DOHH2 (cell line): ENCODE measurements at regions not wholly inside any gene's neighbourhood (a gene's known extent, or its start where the extent isn't known, plus 50 kb on each side); places are given as distances from the start of the nearest gene placed in this dataset.

Source experiments
- H3F3A ChIP-seq: fragments of 200-600 bp; sonication (generic), shearing (Covaris generic); 2 replicates; pipeline ENCODE4 v1.6.0; 2016; ENCODE audit warnings: antibody characterized with exemption, mild to moderate bottlenecking; ENCODE audit not compliant: control insufficient read depth, insufficient read depth
- H3K27ac ChIP-seq: fragments of 200-600 bp; sonication (generic); 2 replicates; pipeline ENCODE4 v1.5.1; 2014; ENCODE audit warnings: low read depth, mild to moderate bottlenecking, low read length, moderate library complexity
- H3K27me3 ChIP-seq: fragments of 200-600 bp; sonication (generic); 2 replicates; pipeline ENCODE4 v1.6.1; 2014; ENCODE audit warnings: mild to moderate bottlenecking, low read length, mixed read lengths; ENCODE audit not compliant: control insufficient read depth
- H3K36me3 ChIP-seq: fragments of 200-600 bp; sonication (generic); 2 replicates; pipeline ENCODE4 v1.6.1; 2014; ENCODE audit warnings: mild to moderate bottlenecking, low read length, moderate library complexity, mixed read lengths; ENCODE audit not compliant: control insufficient read depth
- H3K4me1 ChIP-seq: fragments of 200-600 bp; sonication (generic); 2 replicates; pipeline ENCODE4 v1.6.1; 2014; ENCODE audit warnings: mild to moderate bottlenecking, low read length, mixed read lengths; ENCODE audit not compliant: control insufficient read depth
- H3K4me2 ChIP-seq: fragments of 200-600 bp; sonication (generic); 2 replicates; pipeline ENCODE4 v1.6.0; 2014; ENCODE audit warnings: mild to moderate bottlenecking, low read length, moderate library complexity
- H3K4me3 ChIP-seq: fragments of 200-600 bp; sonication (generic); 2 replicates; pipeline ENCODE4 v1.5.1; 2014; ENCODE audit warnings: mild to moderate bottlenecking, low read length, mixed read lengths
- H3K79me2 ChIP-seq: fragments of 200-600 bp; sonication (generic); 2 replicates; pipeline ENCODE4 v1.6.1; 2014; ENCODE audit warnings: mild to moderate bottlenecking, low read length, mixed read lengths; ENCODE audit not compliant: control insufficient read depth
- H3K9me2 ChIP-seq: fragments of 200-600 bp; sonication (generic); replicated peaks from 2 replicates; pipeline ENCODE4 v1.6.1; 2014; ENCODE audit warnings: mild to moderate bottlenecking, low read length, mixed read lengths; ENCODE audit not compliant: control insufficient read depth
- H3K9me3 ChIP-seq: fragments of 200-600 bp; sonication (generic); 2 replicates; pipeline ENCODE4 v1.6.1; 2014; ENCODE audit warnings: antibody characterized with exemption, low read length, mixed read lengths; ENCODE audit not compliant: control insufficient read depth, insufficient read depth
- H4K20me1 ChIP-seq: fragments of 200-600 bp; sonication (generic); 2 replicates; pipeline ENCODE4 v1.6.0; 2014; ENCODE audit warnings: low read depth, mild to moderate bottlenecking, antibody characterized with exemption, low read length, moderate library complexity; ENCODE audit not compliant: control insufficient read depth, insufficient read depth
- EZH2phosphoT487 ChIP-seq: fragments of 200-600 bp; sonication (generic); IDR thresholded peaks from 2 replicates; pipeline ENCODE4 v1.6.1; 2017; ENCODE audit warnings: borderline replicate concordance, mild to moderate bottlenecking, antibody characterized with exemption, low read length, moderate library complexity, mixed read lengths
- TF ChIP-seq, protein P1 (sequence below): fragments of 200-600 bp; sonication (generic); IDR thresholded peaks from one replicate; pipeline ENCODE4 v1.5.1; 2014; ENCODE audit warnings: antibody characterized with exemption, mild to moderate bottlenecking, low read depth, low read length; ENCODE audit not compliant: poor library complexity, severe bottlenecking

DNA sequence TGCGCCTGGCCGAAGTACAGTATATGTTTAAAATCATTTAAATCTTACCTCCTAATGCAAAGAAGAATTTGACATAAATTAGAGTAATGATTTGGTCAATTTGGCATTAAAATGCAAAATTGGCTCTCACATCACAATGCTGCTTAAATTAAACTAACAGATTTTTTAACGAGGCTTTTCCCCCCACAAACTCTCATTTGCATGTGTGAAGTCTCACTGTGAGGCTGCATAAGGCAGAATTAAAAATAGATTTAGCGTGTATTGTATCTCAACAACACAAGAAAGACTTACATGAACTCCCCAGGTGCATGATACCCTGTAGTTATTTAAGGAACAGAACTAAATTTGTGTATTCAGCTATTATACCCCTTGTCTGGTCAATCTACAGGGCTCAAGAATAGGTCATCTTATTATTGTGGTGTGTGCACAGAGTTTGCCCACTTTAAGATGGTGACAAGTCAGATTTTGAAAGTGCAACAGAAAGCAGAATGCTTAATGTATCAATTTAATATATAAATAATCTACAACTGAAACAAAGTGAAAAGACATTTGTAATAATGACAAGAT lies 897.9 kb downstream of the EPHA3 start:
- Histone ChIP-seq H3K9me2 (no peaks in the 10 kb centered on the region), H3F3A (no peaks in the 10 kb centered on the region), H3K4me1 (no peaks in the 10 kb centered on the region), H4K20me1 (no peaks in the 10 kb centered on the region), H3K27ac (no peak overlapping the region), H3K27me3 (no peaks in the 10 kb centered on the region), H3K4me2 (no peak overlapping the region), H3K9me3 (no peaks in the 10 kb centered on the region), H3K36me3 (no peaks in the 10 kb centered on the region), H3K79me2 (no peaks in the 10 kb centered on the region), H3K4me3 (no peak overlapping the region)
- no peak for TF ChIP-seq EZH2phosphoT487

DNA sequence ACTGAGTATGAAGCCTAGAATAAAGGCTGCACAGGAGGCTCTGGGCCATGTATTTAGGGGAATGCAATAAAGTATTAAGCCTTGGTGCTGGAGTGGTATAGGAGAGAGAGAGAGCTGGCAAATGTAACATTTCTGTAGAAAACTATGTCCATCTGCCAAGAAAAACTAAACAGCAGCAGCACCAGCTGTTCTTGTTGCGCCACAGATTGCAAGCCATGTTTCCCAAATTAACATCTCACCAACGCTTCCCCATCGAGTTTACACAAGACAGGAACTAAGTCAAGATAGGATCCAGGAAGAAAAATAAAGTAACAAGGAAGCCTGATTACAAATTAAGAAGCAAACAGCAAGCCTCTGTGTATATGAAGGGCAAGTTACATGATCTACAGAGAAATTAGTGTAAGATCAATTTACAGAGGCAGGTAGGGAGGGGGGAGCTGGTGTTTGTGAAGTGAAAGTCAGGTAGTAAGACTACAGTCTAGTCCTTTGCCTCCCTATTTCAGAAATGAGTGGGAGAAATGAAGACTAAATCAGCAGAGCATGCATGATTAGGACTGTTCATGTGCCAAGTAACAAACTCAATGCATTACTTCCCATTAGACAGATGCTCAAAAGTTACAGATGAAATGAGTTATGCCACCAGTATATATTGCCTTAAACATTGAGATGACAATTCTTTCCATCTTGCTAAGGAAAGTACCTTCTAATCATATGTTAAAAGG lies 900.5 kb downstream of the EPHA3 start:
- TF ChIP-seq EZH2phosphoT487, result no peak
- no peaks in the 10 kb centered on the region for H3F3A ChIP-seq

DNA sequence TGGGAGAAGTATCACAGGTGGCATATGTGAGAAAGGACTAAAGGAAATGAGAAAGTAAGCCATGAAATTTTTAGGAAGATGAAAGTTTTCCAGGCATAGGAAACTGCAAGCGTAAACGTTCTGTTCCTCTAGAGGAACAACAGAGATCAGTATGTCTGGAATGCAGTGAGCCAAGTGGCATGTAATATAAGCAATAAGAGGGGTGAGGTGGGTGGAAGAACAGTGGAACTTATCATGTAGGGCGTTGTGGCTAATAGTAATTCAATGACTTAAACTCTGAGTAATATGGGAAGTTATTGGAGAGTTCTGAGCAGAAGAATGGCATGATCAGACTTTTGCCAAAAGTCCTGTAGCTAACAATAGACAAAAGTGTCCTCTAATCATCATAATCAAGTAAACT lies 902.9 kb downstream of the EPHA3 start:
- Histone ChIP-seq H3F3A (no peaks in the 10 kb centered on the region), H3K4me3 (no peak overlapping the region), H3K4me2 (no peak overlapping the region), H3K36me3 (no peaks in the 10 kb centered on the region), H3K79me2 (no peaks in the 10 kb centered on the region), H4K20me1 (no peaks in the 10 kb centered on the region), H3K9me2 (no peaks in the 10 kb centered on the region), H3K9me3 (no peaks in the 10 kb centered on the region), H3K27ac (no peak overlapping the region), H3K27me3 (no peaks in the 10 kb centered on the region), H3K4me1 (no peaks in the 10 kb centered on the region)
- no peak for TF ChIP-seq EZH2phosphoT487
- TF ChIP-seq, protein P1, sequence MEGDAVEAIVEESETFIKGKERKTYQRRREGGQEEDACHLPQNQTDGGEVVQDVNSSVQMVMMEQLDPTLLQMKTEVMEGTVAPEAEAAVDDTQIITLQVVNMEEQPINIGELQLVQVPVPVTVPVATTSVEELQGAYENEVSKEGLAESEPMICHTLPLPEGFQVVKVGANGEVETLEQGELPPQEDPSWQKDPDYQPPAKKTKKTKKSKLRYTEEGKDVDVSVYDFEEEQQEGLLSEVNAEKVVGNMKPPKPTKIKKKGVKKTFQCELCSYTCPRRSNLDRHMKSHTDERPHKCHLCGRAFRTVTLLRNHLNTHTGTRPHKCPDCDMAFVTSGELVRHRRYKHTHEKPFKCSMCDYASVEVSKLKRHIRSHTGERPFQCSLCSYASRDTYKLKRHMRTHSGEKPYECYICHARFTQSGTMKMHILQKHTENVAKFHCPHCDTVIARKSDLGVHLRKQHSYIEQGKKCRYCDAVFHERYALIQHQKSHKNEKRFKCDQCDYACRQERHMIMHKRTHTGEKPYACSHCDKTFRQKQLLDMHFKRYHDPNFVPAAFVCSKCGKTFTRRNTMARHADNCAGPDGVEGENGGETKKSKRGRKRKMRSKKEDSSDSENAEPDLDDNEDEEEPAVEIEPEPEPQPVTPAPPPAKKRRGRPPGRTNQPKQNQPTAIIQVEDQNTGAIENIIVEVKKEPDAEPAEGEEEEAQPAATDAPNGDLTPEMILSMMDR, result no peak

More for the DNA sequence above, 900.5 kb downstream of the EPHA3 start:
- H3K27ac ChIP-seq, result no peak overlapping the region
- H3K4me3 ChIP-seq, result no peak overlapping the region
- H3K9me3 ChIP-seq, result no peaks in the 10 kb centered on the region
- no peaks in the 10 kb centered on the region for H4K20me1 ChIP-seq
- no peaks in the 10 kb centered on the region for H3K4me1 ChIP-seq
- no peak overlapping the region for H3K4me2 ChIP-seq
- no peaks in the 10 kb centered on the region for H3K9me2 ChIP-seq
- no peaks in the 10 kb centered on the region for H3K36me3 ChIP-seq
- H3K27me3 ChIP-seq, result no peaks in the 10 kb centered on the region
- H3K79me2 ChIP-seq, result no peaks in the 10 kb centered on the region

DNA sequence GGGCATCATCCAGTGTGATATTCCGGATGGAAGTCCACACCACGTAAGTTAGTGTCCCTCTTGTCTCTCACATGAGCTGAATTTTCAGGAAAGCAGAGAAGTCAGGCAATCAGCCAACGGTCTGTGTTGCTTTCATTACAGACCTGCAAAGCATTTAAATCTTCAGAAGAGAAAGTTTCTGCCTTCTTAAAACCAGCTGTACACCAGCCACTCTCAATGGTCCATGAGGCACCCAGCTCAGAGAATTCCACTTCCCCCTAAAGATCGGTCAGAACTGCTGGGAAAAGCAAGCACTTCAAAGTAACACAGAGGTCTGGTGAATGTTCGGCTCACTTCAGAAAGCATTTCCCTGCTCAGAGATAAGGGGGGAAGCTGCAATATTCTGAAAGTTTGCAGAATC lies 903.7 kb downstream of the EPHA3 start:
- no peaks in the 10 kb centered on the region for H3K9me2 ChIP-seq
- H3K27ac ChIP-seq, result no peak overlapping the region

More for the DNA sequence above, 903.7 kb downstream of the EPHA3 start:
- TF ChIP-seq, protein P1, result no peak
- no peak for TF ChIP-seq EZH2phosphoT487
- Histone ChIP-seq H3K4me2 (no peak overlapping the region), H3F3A (no peaks in the 10 kb centered on the region), H3K27me3 (no peaks in the 10 kb centered on the region), H3K79me2 (no peaks in the 10 kb centered on the region), H3K4me1 (no peaks in the 10 kb centered on the region), H3K36me3 (no peaks in the 10 kb centered on the region), H4K20me1 (no peaks in the 10 kb centered on the region), H3K9me3 (no peaks in the 10 kb centered on the region), H3K4me3 (no peak overlapping the region)
